A673 (cell line): ENCODE measurements at regions not wholly inside any gene's neighbourhood (a gene's known extent, or its start where the extent isn't known, plus 50 kb on each side); places are given as distances from the start of the nearest gene placed in this dataset.

Source experiments
- CTCF ChIP-seq: fragments of 300-800, 200-600 bp; sonication (generic); conservative IDR thresholded peaks from 2 replicates; pipeline ENCODE4 v1.5.1; 2017; ENCODE audit warnings: low read depth, mild to moderate bottlenecking, antibody characterized with exemption, low read length, moderate library complexity, mixed read lengths
- EZH2 ChIP-seq: fragments of 200-600 bp; sonication (generic); IDR thresholded peaks from 2 replicates; pipeline ENCODE4 v1.6.1; 2017; ENCODE audit warnings: borderline replicate concordance, low read depth, mild to moderate bottlenecking, mixed read lengths, antibody characterized with exemption, low read length; ENCODE audit not compliant: poor library complexity, severe bottlenecking

- TF ChIP-seq CTCF (no peak), EZH2 (no peak)
These were observed 814.2 kb upstream of the ZNF608 start for GRCh38 chr5:125560476-125561225.
